OCI-LY3 (cell line): ENCODE measurements at regions not wholly inside any gene's neighbourhood (a gene's known extent, or its start where the extent isn't known, plus 50 kb on each side); places are given as distances from the start of the nearest gene placed in this dataset.

ENCODE experiments used
- H2AFZ ChIP-seq: fragments of 200-600, 300-600 bp; shearing (Covaris generic); 2 replicates; pipeline ENCODE4 v1.6.0; 2014; ENCODE audit warnings: antibody characterized with exemption, low read depth, low read length
- H3K27ac ChIP-seq: fragments of 200-600, 300-600 bp; sonication (generic); 2 replicates; pipeline ENCODE4 v1.5.1; 2014; ENCODE audit warnings: mild to moderate bottlenecking, low read length, moderate library complexity, mixed read lengths
- H3K27me3 ChIP-seq: fragments of 200-600, 300-600 bp; sonication (generic); 2 replicates; pipeline ENCODE4 v1.6.1; 2014; ENCODE audit warnings: low read depth, low read length, mixed read lengths
- H3K36me3 ChIP-seq: fragments of 200-600, 300-600 bp; sonication (generic); replicated peaks from 2 replicates; pipeline ENCODE3; 2014; ENCODE audit warnings: low read depth, low read length, mixed read lengths
- H3K4me1 ChIP-seq: fragments of 300-600, 200-600 bp; sonication (generic); 2 replicates; pipeline ENCODE4 v1.6.1; 2014; ENCODE audit warnings: low read length, mixed read lengths
- H3K4me2 ChIP-seq: fragments of 200-600, 300-600 bp; sonication (generic); 2 replicates; pipeline ENCODE4 v1.6.1; 2014; ENCODE audit warnings: low read length, mixed read lengths
- H3K4me3 ChIP-seq: fragments of 300-600, 200-600 bp; sonication (generic); 2 replicates; pipeline ENCODE4 v1.5.1; 2014; ENCODE audit warnings: antibody characterized with exemption, mild to moderate bottlenecking, low read length, moderate library complexity
- H3K79me2 ChIP-seq: fragments of 300-600, 200-600 bp; shearing (Covaris generic); 2 replicates; pipeline ENCODE4 v1.6.1; 2014; ENCODE audit warnings: mild to moderate bottlenecking, low read length, mixed read lengths
- H3K9ac ChIP-seq: fragments of 300-600, 200-600 bp; shearing (Covaris generic); 2 replicates; pipeline ENCODE4 v1.6.0; 2014; ENCODE audit warnings: mild to moderate bottlenecking, low read length, moderate library complexity
- H3K9me3 ChIP-seq: fragments of 200-600, 300-600 bp; shearing (Covaris generic); 2 replicates; pipeline ENCODE4 v1.6.1; 2014; ENCODE audit warnings: low read length, mixed read lengths; ENCODE audit not compliant: insufficient read depth
- H4K20me1 ChIP-seq: fragments of 200-600, 300-600 bp; sonication (generic); 2 replicates; pipeline ENCODE4 v1.6.1; 2016; ENCODE audit warnings: low read length, mixed read lengths; ENCODE audit not compliant: insufficient read depth
- EZH2phosphoT487 ChIP-seq: fragments of 200-600 bp; shearing (Covaris generic); IDR thresholded peaks from 2 replicates; pipeline ENCODE4 v1.6.1; 2018; ENCODE audit warnings: antibody characterized with exemption, mixed run types, low read depth
- TF ChIP-seq, protein P1 (sequence below): fragments of 200-600, 300-600 bp; sonication (generic); IDR thresholded peaks from 2 replicates; pipeline ENCODE4 v1.5.1; 2014; ENCODE audit warnings: antibody characterized with exemption, low read length, low read depth

DNA sequence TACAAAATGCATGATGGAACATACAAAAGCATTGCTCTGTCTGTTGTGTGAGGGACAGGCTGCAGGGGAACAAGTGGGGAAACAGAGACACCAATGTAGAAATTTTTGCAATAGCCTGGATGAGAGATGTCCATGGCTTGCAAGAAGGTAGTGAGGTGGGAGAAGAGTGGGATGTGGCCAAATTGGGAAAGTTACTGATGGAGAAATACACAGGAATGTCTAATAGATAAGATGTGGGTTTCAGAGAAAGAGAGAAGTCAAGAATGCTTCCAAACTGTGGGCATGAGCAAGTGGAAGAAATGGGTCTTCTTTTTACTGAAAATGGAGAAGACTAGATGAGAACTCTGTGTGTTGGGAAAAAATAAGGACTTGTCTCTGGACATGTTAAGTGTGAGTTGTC is 592.7 kb downstream of the TNS3 start:
- no peak overlapping the region for H3K4me2 ChIP-seq
- H3K4me3 ChIP-seq = no peak overlapping the region
- TF ChIP-seq, protein P1, sequence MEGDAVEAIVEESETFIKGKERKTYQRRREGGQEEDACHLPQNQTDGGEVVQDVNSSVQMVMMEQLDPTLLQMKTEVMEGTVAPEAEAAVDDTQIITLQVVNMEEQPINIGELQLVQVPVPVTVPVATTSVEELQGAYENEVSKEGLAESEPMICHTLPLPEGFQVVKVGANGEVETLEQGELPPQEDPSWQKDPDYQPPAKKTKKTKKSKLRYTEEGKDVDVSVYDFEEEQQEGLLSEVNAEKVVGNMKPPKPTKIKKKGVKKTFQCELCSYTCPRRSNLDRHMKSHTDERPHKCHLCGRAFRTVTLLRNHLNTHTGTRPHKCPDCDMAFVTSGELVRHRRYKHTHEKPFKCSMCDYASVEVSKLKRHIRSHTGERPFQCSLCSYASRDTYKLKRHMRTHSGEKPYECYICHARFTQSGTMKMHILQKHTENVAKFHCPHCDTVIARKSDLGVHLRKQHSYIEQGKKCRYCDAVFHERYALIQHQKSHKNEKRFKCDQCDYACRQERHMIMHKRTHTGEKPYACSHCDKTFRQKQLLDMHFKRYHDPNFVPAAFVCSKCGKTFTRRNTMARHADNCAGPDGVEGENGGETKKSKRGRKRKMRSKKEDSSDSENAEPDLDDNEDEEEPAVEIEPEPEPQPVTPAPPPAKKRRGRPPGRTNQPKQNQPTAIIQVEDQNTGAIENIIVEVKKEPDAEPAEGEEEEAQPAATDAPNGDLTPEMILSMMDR = no peak
- no peak for TF ChIP-seq EZH2phosphoT487
- H3K27me3 ChIP-seq = no peaks in the 10 kb centered on the region
- no peaks in the 10 kb centered on the region for H3K4me1 ChIP-seq
- no peaks in the 10 kb centered on the region for H4K20me1 ChIP-seq
- no peak overlapping the region for H2AFZ ChIP-seq
- no peaks in the 10 kb centered on the region for H3K36me3 ChIP-seq
- no peaks in the 10 kb centered on the region for H3K9me3 ChIP-seq
- H3K9ac ChIP-seq = no peak overlapping the region
- no peaks in the 10 kb centered on the region for H3K79me2 ChIP-seq
- H3K27ac ChIP-seq = no peak overlapping the region

DNA sequence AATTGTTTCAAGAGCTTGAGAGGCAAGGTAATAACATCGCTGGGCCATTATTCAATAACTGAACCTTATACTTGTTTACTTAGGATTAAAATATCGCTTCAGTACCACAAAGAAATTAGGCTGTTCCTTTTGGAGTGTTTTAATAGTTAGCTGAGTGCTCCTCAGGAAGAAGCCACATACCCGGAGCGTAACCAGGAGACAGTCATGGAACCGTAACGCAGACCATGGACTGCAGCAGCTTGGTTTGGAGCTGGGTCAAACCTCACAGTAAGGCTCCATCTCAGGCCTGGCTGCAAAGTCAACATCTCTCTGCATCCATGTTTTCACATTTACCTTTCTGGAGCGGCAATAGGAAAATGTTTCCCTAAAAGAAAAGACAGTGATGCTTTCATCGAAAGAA is 599.0 kb downstream of the TNS3 start:
- H3K4me3 ChIP-seq = no peak overlapping the region
- no peaks in the 10 kb centered on the region for H3K9me3 ChIP-seq
- H3K36me3 ChIP-seq = no peaks in the 10 kb centered on the region
- H3K27ac ChIP-seq = no peak overlapping the region
- TF ChIP-seq, protein P1 = no peak
- no peak for TF ChIP-seq EZH2phosphoT487
- H3K9ac ChIP-seq = no peak overlapping the region
- H2AFZ ChIP-seq = no peak overlapping the region
- H3K79me2 ChIP-seq = no peaks in the 10 kb centered on the region
- no peaks in the 10 kb centered on the region for H4K20me1 ChIP-seq
- H3K27me3 ChIP-seq = no peaks in the 10 kb centered on the region
- H3K4me1 ChIP-seq = no peaks in the 10 kb centered on the region
- H3K4me2 ChIP-seq = no peak overlapping the region

DNA sequence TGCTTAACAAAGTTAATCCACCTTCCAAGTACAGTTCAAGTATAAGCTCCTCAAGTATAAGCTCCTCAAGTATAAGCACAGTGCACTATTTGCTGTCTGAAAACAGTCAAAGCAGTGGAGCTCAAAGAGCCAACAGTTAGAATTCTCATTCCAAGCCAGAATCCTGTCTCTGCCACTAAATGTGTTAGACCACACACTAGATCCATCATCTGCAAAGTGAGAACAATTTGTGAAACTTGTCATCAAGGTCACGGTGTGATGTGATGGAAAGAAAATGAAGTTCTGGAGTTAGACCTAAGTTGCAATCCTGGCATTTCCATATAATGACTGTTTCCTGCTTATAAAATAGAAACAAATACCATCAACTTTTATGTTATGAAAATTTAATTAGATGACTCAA is 602.5 kb downstream of the TNS3 start:
- no peaks in the 10 kb centered on the region for H3K4me1 ChIP-seq
- H3K79me2 ChIP-seq = no peaks in the 10 kb centered on the region
- H3K4me2 ChIP-seq = no peak overlapping the region
- no peaks in the 10 kb centered on the region for H4K20me1 ChIP-seq
- TF ChIP-seq, protein P1 = no peak
- TF ChIP-seq EZH2phosphoT487 = no peak
- no peak overlapping the region for H3K9ac ChIP-seq
- H3K27me3 ChIP-seq = no peaks in the 10 kb centered on the region
- H3K9me3 ChIP-seq = no peaks in the 10 kb centered on the region
- H2AFZ ChIP-seq = no peak overlapping the region
- no peak overlapping the region for H3K27ac ChIP-seq
- no peak overlapping the region for H3K4me3 ChIP-seq
- H3K36me3 ChIP-seq = no peaks in the 10 kb centered on the region

DNA sequence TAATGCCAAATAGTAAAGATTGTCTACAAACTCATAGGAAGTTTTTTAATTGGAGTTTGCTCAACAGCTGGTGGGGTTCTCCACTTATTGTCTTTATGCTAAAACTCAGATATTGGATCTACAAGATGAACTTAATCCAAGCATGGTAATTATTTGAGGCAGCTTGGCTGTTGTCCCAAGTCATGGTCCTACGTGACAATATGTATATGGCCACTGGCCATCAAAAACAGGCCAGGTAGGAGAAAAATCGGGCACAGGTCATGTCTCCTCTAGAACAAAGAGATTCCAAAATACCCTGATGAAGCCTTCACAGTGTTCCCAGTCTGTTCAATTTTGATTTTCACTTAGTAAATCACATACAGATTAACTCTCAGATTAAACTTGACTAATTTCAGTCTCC is 606.4 kb downstream of the TNS3 start:
- Histone ChIP-seq H3K9me3 (no peaks in the 10 kb centered on the region; the same call in 1 of the 2 replicates), H3K27me3 (no peaks in the 10 kb centered on the region), H2AFZ (no peak overlapping the region), H4K20me1 (no peaks in the 10 kb centered on the region), H3K4me2 (no peak overlapping the region), H3K36me3 (no peaks in the 10 kb centered on the region), H3K79me2 (no peaks in the 10 kb centered on the region), H3K27ac (no peak overlapping the region), H3K4me1 (no peaks in the 10 kb centered on the region), H3K4me3 (no peak overlapping the region), H3K9ac (no peak overlapping the region)
- no peak for TF ChIP-seq EZH2phosphoT487
- TF ChIP-seq, protein P1 = no peak
